Vagina (tissue), 2 donors: ENCODE measurements at regions not wholly inside any gene's neighbourhood (a gene's known extent, or its start where the extent isn't known, plus 50 kb on each side); places are given as distances from the start of the nearest gene placed in this dataset.

ENCODE experiments used
- DNase-seq, 2 donors: peaks; one replicate each; pipeline ENCODE4 v3.0.0-alpha.2; 2017; ENCODE audit errors: extremely low spot score in 2 of 2
- H3K27ac ChIP-seq: fragments of 200-600 bp; sonication (generic); one replicate; pipeline ENCODE4 v1.5.1; 2019
- H3K27me3 ChIP-seq: fragments of 200-600 bp; sonication (generic); one replicate; pipeline ENCODE4 v1.5.1; 2019
- H3K36me3 ChIP-seq, 2 donors: fragments of 200-600 bp; sonication (generic); one replicate each; pipeline ENCODE4 v1.5.1; 2017 to 2019
- H3K4me1 ChIP-seq: fragments of 200-600 bp; sonication (generic); one replicate; pipeline ENCODE4 v1.5.1; 2019
- H3K4me3 ChIP-seq, 2 donors: fragments of 200-600 bp; sonication (generic); 1 replicate in 1 of 2; 2 replicates in 1 of 2; pipeline ENCODE4 v1.5.1; 2016 to 2019
- H3K9me3 ChIP-seq: fragments of 200-600 bp; sonication (generic); one replicate; pipeline ENCODE4 v1.5.1; 2019
- POLR2A ChIP-seq, 2 donors: fragments of 450-650 bp; IDR thresholded peaks; one replicate each; pipeline ENCODE4 v1.6.1; 2017; ENCODE audit warnings: antibody characterized with exemption in 2 of 2, mild to moderate bottlenecking in 2 of 2, moderate library complexity in 2 of 2
- POLR2AphosphoS5 ChIP-seq, 2 donors: sonication (generic); formaldehyde crosslinking; IDR thresholded peaks; one replicate each; pipeline ENCODE4 v1.9.0; 2017; ENCODE audit warnings: antibody characterized with exemption in 2 of 2, mild to moderate bottlenecking in 2 of 2, low read depth in 1 of 2; ENCODE audit not compliant: insufficient read depth in 1 of 2
- intact Hi-C: fragments of 100-400 bp; cut with DNase I; formaldehyde crosslinking; loops from one replicate; pipeline ENCODE4 v1.15.1; 2023
- TF ChIP-seq, protein P1 (sequence below), 3 experiments: fragments of 450-650 bp in 2 of 3; fragments of 200-600 bp in 1 of 3; sonication (generic) in 1 of 3; IDR thresholded peaks; one replicate each; pipeline ENCODE4 v1.5.1; 2017 to 2019; ENCODE audit warnings: antibody characterized with exemption in 3 of 3, mild to moderate bottlenecking in 2 of 3, moderate library complexity in 2 of 3

DNA sequence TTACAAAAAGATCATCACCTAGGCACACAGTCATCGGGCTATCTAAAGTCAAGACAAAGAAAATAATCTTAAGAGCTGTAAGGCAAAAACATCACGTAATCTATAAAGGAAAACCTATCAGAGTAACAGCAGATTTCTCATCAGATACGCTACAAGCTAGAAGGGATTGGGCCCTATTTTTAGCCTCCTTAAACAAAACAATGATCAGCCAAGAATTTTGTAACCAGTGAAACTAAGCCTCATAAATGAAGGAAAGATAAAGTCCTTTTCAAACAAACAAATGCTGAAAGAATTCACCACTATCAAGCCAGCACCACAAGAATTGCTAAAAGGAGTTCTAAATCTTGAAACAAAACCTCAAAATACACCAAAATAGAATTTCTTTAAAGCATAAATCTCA, 191.6 kb upstream of the BMP4 start:
- TF ChIP-seq, protein P1, sequence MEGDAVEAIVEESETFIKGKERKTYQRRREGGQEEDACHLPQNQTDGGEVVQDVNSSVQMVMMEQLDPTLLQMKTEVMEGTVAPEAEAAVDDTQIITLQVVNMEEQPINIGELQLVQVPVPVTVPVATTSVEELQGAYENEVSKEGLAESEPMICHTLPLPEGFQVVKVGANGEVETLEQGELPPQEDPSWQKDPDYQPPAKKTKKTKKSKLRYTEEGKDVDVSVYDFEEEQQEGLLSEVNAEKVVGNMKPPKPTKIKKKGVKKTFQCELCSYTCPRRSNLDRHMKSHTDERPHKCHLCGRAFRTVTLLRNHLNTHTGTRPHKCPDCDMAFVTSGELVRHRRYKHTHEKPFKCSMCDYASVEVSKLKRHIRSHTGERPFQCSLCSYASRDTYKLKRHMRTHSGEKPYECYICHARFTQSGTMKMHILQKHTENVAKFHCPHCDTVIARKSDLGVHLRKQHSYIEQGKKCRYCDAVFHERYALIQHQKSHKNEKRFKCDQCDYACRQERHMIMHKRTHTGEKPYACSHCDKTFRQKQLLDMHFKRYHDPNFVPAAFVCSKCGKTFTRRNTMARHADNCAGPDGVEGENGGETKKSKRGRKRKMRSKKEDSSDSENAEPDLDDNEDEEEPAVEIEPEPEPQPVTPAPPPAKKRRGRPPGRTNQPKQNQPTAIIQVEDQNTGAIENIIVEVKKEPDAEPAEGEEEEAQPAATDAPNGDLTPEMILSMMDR (IDR thresholded peaks at IDR 0.05), result no peak
- no peak for TF ChIP-seq POLR2A (IDR thresholded peaks at IDR 0.05)
- TF ChIP-seq POLR2AphosphoS5 (IDR thresholded peaks at IDR 0.05; ENCODE audit: insufficient read depth in 1 of 2, low read depth in 1 of 2), result no peak
- Histone ChIP-seq H3K4me1 (no peaks in the 10 kb centered on the region), H3K9me3 (no peaks in the 10 kb centered on the region), H3K27me3 (no peaks in the 10 kb centered on the region), H3K36me3 (no peaks in the 10 kb centered on the region), H3K27ac (no peak overlapping the region), H3K4me3 (no peak overlapping the region)
- intact Hi-C loops, result no loop called here
- DNase-seq, result no peak

DNA sequence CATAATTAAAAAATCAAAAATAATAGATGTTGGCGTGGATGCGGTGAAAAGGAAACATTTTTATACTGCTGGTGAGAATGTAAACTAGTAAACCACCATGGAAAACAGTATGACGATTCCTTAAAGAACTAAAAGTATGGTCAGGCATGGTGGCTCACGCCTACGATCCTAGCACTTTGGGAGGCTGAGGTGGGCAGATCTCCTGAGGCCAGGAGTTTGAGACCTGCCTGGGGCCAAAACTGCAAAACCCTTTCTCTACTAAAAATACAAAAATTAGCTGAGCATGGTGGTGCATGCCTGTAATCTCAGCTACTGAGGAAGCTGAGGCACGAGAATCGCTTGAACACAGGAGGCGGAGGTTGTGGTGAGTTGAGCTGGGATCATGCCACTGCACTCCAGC, 195.7 kb upstream of the BMP4 start:
- no peak overlapping the region for H3K27ac ChIP-seq
- no peak for DNase-seq
- intact Hi-C loops, result no loop called here
- H3K9me3 ChIP-seq, result no peaks in the 10 kb centered on the region
- no peak overlapping the region for H3K4me3 ChIP-seq
- H3K27me3 ChIP-seq, result no peaks in the 10 kb centered on the region
- TF ChIP-seq POLR2A (IDR thresholded peaks at IDR 0.05), result no peak
- no peak for TF ChIP-seq POLR2AphosphoS5 (IDR thresholded peaks at IDR 0.05; ENCODE audit: insufficient read depth in 1 of 2, low read depth in 1 of 2)
- TF ChIP-seq, protein P1 (IDR thresholded peaks at IDR 0.05), result no peak
- no peaks in the 10 kb centered on the region for H3K36me3 ChIP-seq
- H3K4me1 ChIP-seq, result no peaks in the 10 kb centered on the region

DNA sequence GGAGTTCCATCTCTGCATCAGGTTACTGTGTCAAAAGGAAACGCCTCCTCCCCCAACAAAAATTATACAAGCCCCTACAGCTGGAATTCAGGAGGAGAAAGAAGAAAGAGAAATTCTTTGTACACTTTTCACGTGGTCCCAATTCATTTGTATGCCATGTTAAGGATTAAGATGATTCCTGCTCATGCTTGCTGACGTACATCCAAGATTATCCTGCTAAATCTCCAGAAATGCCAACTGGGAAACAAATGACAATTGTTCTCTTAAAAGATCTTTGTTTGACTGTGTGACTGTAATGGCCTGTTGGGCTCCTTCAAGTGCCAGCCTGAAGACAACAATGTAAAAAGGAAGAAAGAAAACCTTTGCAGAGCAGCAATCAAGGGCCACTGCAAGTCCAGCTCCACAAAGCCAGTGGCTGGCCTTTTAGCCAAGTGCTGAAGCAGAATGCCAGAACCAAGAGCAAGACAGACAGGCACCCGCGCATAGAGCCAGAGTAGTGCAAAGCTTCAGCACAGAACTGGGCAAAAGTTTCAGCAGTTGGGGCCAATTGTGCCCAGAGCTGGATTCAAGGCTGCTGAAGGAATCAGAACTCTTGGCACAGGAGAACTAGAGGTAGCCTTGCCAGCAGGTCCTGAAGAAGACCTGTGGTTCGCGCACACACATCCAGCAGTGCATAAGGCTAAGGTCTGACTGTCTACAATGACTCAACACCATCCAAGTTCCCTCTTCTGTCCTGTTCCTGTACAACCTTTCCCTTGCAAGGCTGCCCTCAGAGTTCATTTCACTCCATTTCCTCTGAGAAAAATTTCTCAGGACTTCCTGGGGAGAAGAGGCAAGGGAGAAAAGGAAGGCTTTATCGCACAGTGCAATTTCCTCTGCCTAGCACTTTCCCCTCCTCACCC, 209.7 kb upstream of the BMP4 start:
- H3K27me3 ChIP-seq, result no peaks in the 10 kb centered on the region
- no peak for DNase-seq
- TF ChIP-seq POLR2AphosphoS5 (IDR thresholded peaks at IDR 0.05; ENCODE audit: insufficient read depth in 1 of 2, low read depth in 1 of 2), result no peak
- no peak for TF ChIP-seq POLR2A (IDR thresholded peaks at IDR 0.05)
- TF ChIP-seq, protein P1 (IDR thresholded peaks at IDR 0.05), result no peak
- no peak overlapping the region for H3K4me3 ChIP-seq
- no peaks in the 10 kb centered on the region for H3K9me3 ChIP-seq
- peaks cover 7% of the 10 kb centered on the region for H3K4me1 ChIP-seq
- intact Hi-C loops, result no loop called here
- no peaks in the 10 kb centered on the region for H3K36me3 ChIP-seq
- no peak overlapping the region for H3K27ac ChIP-seq

DNA sequence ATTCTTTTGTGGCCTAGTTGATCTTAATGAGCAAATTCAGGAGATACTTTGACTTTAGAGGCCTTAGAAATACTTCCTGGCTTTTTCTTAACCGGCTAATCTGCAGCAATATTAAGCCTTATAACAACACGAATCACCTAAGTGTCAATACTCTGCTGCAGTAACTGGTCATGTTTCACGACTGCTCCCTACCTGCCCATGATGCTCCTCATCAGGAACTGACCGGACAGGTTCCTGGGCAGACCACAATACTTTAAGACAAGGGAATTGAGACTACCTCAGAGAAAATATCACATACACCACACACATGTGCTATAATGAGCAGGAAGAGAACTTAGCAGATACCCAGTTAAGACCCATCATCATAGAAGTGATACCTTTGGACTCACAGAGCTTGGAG, 211.9 kb upstream of the BMP4 start:
- no peak overlapping the region for H3K27ac ChIP-seq
- no peak for DNase-seq
- no peak overlapping the region for H3K4me3 ChIP-seq
- peaks cover 18% of the 10 kb centered on the region for H3K4me1 ChIP-seq
- intact Hi-C loops, result no loop called here
- H3K9me3 ChIP-seq, result no peaks in the 10 kb centered on the region
- H3K36me3 ChIP-seq, result no peaks in the 10 kb centered on the region
- no peaks in the 10 kb centered on the region for H3K27me3 ChIP-seq
- TF ChIP-seq POLR2A (IDR thresholded peaks at IDR 0.05) (no peak), POLR2AphosphoS5 (IDR thresholded peaks at IDR 0.05; ENCODE audit: insufficient read depth in 1 of 2, low read depth in 1 of 2) (no peak)
- TF ChIP-seq, protein P1 (IDR thresholded peaks at IDR 0.05), result no peak

DNA sequence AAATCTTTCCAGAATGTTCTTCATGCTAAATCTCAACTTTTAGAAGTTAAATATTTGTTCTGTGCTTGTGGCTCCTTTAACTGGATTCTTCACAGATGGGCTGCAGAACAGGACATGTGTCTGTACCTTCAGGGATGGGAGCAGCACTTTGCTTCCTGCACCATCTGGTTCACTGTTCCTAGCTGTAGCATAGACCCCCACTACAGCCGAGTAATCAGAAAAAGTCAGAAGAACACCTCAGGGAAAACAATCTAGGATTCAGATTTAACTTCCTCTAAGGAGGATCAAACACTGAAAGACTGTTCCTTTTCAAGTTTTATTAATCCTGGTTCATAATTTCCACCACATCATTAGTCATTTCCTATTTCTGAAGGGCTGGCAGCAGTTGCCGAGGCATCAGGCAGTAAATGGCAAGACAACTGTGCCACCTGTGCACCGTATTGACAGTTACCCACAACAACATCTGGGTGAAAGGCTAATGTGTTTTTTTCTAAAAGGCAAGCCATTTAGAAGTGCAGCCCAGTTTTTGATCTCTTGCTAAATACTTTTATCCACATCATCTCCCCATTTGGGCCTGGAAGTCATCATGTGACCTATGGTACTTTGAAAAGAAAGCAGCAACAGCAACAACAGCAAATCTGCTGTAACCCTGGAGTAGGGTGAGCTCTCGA, 212.8 kb upstream of the BMP4 start:
- DNase-seq, result no peak
- Histone ChIP-seq H3K4me1 (peaks cover 27% of the 10 kb centered on the region), H3K36me3 (no peaks in the 10 kb centered on the region), H3K9me3 (no peaks in the 10 kb centered on the region), H3K27ac (no peak overlapping the region), H3K4me3 (no peak overlapping the region), H3K27me3 (no peaks in the 10 kb centered on the region)
- no peak for TF ChIP-seq POLR2AphosphoS5 (IDR thresholded peaks at IDR 0.05; ENCODE audit: insufficient read depth in 1 of 2, low read depth in 1 of 2)
- TF ChIP-seq POLR2A (IDR thresholded peaks at IDR 0.05), result no peak
- TF ChIP-seq, protein P1 (IDR thresholded peaks at IDR 0.05), result no peak
- intact Hi-C loops, result no loop called here
